ENCODE measurements at regions not wholly inside any gene's neighbourhood (a gene's known extent, or its start where the extent isn't known, plus 50 kb on each side); places are given as distances from the start of the nearest gene placed in this dataset.
"Not testable (repeated sequence)": the region's sequence is repeated elsewhere in the genome, so short reads cannot be mapped to it uniquely, and the experiment has no call there.

DNA sequence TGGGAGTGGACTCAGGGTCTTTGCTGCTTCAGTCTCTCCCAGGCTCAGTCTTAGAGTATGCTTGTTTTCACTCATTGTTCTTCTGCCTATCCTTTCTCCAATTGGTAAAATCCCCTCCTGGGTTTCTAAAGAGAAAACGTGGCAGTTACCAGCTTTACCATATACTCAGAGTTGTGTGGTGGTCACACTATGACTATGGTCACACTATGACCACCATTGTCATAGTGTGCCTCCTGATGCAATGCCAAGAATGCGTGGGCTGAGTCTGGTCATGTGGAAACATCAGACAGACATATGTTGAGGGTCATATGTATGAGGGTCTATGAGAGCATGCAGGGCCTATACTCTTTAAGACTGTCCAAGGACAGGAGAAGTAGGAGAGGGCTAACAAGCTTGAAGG lies 326.5 kb upstream of the PRR16 start:
- Histone ChIP-seq H3K27ac (no peak overlapping the region), H3K4me3 (no peak overlapping the region), H3K9me3 (no peaks in the 10 kb centered on the region), H3K27me3 (ENCODE audit: low read depth) (no peaks in the 10 kb centered on the region), H3K4me1 (peaks cover 34% of the 10 kb centered on the region), H3K36me3 (no peaks in the 10 kb centered on the region)
- ATAC-seq (no peak), DNase-seq (no peak)
- intact Hi-C loops (cut with DNase I): no loop called here
- TF ChIP-seq, protein P1, sequence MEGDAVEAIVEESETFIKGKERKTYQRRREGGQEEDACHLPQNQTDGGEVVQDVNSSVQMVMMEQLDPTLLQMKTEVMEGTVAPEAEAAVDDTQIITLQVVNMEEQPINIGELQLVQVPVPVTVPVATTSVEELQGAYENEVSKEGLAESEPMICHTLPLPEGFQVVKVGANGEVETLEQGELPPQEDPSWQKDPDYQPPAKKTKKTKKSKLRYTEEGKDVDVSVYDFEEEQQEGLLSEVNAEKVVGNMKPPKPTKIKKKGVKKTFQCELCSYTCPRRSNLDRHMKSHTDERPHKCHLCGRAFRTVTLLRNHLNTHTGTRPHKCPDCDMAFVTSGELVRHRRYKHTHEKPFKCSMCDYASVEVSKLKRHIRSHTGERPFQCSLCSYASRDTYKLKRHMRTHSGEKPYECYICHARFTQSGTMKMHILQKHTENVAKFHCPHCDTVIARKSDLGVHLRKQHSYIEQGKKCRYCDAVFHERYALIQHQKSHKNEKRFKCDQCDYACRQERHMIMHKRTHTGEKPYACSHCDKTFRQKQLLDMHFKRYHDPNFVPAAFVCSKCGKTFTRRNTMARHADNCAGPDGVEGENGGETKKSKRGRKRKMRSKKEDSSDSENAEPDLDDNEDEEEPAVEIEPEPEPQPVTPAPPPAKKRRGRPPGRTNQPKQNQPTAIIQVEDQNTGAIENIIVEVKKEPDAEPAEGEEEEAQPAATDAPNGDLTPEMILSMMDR (IDR thresholded peaks at IDR 0.05): no peak

DNA sequence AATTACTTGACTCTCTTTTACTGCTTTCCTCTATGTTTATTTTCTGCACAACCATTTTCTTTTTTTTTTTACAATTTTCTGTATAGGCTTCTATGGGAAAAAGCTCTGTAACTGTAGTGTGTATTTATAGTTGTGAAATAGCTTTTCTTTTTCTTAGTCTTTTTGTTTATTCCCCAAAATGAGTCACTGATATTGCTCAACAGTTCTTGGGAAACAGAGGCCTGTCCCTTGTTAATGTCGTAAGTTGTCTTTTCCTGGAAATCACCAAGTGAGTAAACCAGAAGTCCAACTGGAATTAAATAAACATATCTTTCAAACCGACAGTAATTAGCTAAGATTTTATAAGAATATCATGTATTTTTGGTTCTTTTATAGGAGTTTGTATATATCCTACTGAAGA lies 325.1 kb upstream of the PRR16 start:
- Histone ChIP-seq H3K9me3 (no peaks in the 10 kb centered on the region), H3K27ac (peak overlapping the region; percentile 44), H3K4me1 (peaks cover 34% of the 10 kb centered on the region), H3K27me3 (ENCODE audit: low read depth) (no peaks in the 10 kb centered on the region), H3K36me3 (no peaks in the 10 kb centered on the region), H3K4me3 (no peak overlapping the region)
- DNase-seq (no peak), ATAC-seq (peak; percentile 55 to 79)
- intact Hi-C loops (cut with DNase I): no loop called here
- TF ChIP-seq, protein P1 (IDR thresholded peaks at IDR 0.05): no peak

DNA sequence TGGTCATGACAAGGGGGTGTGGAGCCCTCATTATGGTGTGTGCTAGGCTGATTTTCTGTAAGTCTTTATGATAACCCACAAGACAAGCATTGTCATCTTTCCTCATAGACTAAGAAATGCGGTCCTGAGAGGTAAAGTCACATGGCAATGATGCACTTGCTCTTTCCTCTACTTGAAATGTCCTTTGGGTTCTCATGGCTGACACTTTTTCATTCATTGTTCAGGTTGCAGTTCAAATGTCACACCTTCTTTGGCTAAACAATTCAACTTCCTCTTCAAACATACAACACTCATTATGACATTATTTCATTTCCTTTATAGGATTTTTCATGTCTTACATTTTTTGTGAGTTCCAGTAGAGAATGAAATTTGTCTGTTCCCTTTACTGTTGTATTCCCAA lies 323.6 kb upstream of the PRR16 start:
- H3K27me3 ChIP-seq (ENCODE audit: low read depth): no peaks in the 10 kb centered on the region
- TF ChIP-seq, protein P1 (IDR thresholded peaks at IDR 0.05): no peak
- intact Hi-C loops (cut with DNase I): no loop called here
- peaks cover 34% of the 10 kb centered on the region for H3K4me1 ChIP-seq
- peak overlapping the region; percentile 44 for H3K27ac ChIP-seq
- no peaks in the 10 kb centered on the region for H3K9me3 ChIP-seq
- ATAC-seq: no peak
- H3K36me3 ChIP-seq: no peaks in the 10 kb centered on the region
- H3K4me3 ChIP-seq: no peak overlapping the region
- DNase-seq: no peak

DNA sequence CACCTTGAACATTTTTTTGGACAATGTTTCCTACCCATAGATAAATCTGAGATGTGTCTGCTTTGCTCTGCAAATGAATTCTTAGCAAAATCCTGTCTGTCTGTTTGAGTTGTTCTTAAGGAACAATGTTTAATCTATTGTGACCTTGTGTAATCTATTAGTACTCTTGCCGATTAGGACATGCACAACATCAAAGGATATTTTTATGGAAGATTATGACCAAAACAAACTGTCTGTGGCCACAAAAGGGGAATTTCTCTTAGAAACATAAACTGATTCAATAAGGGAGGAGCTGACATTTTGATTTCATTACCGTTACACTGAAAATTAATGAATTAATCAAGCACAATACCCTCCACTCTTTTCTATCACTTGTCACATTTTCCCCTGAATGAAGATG lies 323.0 kb upstream of the PRR16 start:
- Histone ChIP-seq H3K36me3 (no peaks in the 10 kb centered on the region), H3K9me3 (no peaks in the 10 kb centered on the region), H3K4me1 (peaks cover 34% of the 10 kb centered on the region), H3K4me3 (no peak overlapping the region), H3K27me3 (ENCODE audit: low read depth) (no peaks in the 10 kb centered on the region), H3K27ac (no peak overlapping the region)
- TF ChIP-seq, protein P1 (IDR thresholded peaks at IDR 0.05): no peak
- DNase-seq: no peak
- ATAC-seq: no peak
- intact Hi-C loops (cut with DNase I): no loop called here

DNA sequence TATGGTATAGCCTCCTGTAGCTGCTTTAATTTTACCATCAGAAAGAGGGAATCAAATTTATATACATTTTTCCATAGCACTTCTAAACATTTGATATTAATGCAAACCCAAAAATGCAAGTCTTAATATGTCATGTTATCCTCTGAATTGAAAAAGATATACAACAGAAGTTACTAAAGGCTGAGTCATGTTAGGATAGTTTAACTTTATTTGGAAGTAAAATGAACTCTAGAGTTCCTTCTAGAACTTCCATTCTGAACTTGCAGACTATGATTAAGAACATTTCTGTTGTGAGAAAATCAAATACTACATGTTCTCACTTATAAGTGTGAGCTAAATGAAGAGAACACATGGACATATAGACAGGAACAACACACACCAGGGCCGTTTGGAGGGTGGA lies 317.3 kb upstream of the PRR16 start:
- H3K4me3 ChIP-seq: no peak overlapping the region
- ATAC-seq (no peak), DNase-seq (no peak)
- no peaks in the 10 kb centered on the region for H3K27me3 ChIP-seq (ENCODE audit: low read depth)
- intact Hi-C loops (cut with DNase I): no loop called here
- TF ChIP-seq, protein P1 (IDR thresholded peaks at IDR 0.05): no peak
- H3K4me1 ChIP-seq: no peaks in the 10 kb centered on the region
- H3K27ac ChIP-seq: no peak overlapping the region
- no peaks in the 10 kb centered on the region for H3K9me3 ChIP-seq
- H3K36me3 ChIP-seq: no peaks in the 10 kb centered on the region

DNA sequence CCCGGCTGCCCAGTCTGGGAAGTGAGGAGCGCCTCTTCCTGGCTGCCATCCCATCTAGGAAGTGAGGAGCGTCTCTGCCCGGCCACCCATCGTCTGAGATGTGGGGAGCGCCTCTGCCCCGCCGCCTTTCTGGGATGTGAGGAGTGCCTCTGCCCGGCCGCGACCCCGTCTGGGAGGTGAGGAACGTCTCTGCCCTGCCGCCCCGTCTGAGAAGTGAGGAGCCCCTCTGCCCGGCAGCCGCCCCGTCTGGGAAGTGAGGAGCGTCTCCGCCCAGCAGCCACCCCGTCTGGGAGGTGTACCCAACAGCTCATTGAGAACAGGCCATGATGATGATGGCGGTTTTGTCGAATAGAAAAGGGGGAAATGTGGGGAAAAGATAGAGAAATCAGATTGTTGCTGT lies 316.2 kb upstream of the PRR16 start:
- ATAC-seq; DNase-seq; H3K27ac ChIP-seq; H3K4me3 ChIP-seq; H3K27me3 ChIP-seq (ENCODE audit: low read depth); intact Hi-C loops (cut with DNase I); H3K4me1 ChIP-seq; H3K36me3 ChIP-seq; H3K9me3 ChIP-seq: not testable (repeated sequence)
